ENCODE measurements at regions not wholly inside any gene's neighbourhood (a gene's known extent, or its start where the extent isn't known, plus 50 kb on each side); places are given as distances from the start of the nearest gene placed in this dataset.

DNA sequence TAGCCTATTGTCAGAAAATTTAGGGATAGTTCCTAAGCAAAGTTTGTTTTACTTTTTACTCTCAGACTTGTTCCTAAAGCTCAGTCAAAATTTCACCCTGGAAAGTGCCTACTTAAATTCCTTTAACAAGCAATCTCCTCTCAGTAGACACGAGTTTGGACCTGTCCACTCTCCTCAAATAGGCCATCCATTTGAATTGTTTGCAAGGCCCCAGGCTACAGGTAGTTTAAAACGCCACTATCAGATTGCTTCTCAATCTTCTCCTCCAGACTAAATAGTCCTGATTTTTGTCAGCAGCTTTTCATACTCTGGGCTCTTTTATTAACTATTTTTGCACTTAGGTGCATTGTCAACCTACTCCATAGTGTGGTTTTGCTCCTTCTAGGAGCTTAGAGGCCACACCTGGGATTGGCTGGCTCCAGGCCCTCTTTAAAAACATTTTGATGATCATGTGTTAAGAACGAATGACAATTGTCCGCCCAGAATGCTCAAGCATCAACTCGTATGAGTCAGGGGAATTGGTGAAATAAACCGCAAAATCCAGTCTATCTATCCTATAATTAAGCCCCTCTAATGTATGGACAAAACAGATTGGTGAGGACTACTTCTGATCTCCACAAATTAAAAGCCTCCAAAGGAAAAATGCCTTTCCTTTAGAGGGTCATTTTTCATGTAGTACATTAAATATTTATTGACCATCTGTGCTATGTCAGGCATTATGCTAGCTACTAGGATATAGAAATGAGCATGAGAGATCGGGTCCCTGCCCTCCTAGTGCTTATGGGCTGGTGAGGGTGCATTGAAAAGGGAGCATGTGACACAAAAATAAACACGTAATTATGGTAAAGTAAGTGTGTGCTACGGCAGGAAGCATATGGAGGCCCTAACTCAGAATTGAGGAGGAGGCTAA lies 333.8 kb upstream of the TNP1 start:
- no peaks in the 10 kb centered on the region for H3K79me2 ChIP-seq (ENCODE audit: insufficient read depth, low read length)
- ChIA-PET POLR2A (no interaction called here), CTCF (ENCODE audit: low intra/inter-chr PET ratio, low total read pairs) (no interaction called here)
- H3K4me1 ChIP-seq (ENCODE audit: insufficient read depth, low read length) = no peaks in the 10 kb centered on the region
- no peak overlapping the region for H3K9ac ChIP-seq (ENCODE audit: insufficient read depth, low read depth, low read length)
- 0 out of 2 replicates have a peak, but pooled peaks cover 4% of the 10 kb centered on the region for H3K9me3 ChIP-seq (ENCODE audit: low read length)
- no peak overlapping the region for H3K27ac ChIP-seq (ENCODE audit: extremely low read length, insufficient read depth, low read length)
- H2AFZ ChIP-seq (ENCODE audit: low read length) = no peak overlapping the region
- in situ Hi-C loops (cut with HindIII; ENCODE audit: extremely low pct_ligation_motif_present, low pct_unique_long_range_greater_than_20kb) = no loop called here
- intact Hi-C loops (cut with micrococcal nuclease; ENCODE audit: unreplicated experiment) = no loop called here
- H3K27me3 ChIP-seq (ENCODE audit: control insufficient read depth in 1 of 2, insufficient read depth in 2 of 2, low read length in 2 of 2) = no peaks in the 10 kb centered on the region; a peak in 1 of 5 replicates
- ATAC-seq (no peak), DNase-seq (ENCODE audit: low spot score) (no peak), FAIRE-seq (no peak)
- 1% methylated on average over 9 of the region's 9 CpGs for WGBS (ENCODE audit: low lambda C conversion rate)
- H3K36me3 ChIP-seq (replicated peaks in 1 of 2; ENCODE audit: control insufficient read depth in 1 of 2, insufficient read depth in 2 of 2, low read length in 2 of 2) = no peaks in the 10 kb centered on the region
- H3K4me3 ChIP-seq (replicated peaks in 1 of 3; ENCODE audit: insufficient read depth in 1 of 3, low read depth in 2 of 3, low read length in 3 of 3) = no peak overlapping the region
- H4K20me1 ChIP-seq (ENCODE audit: insufficient read depth, low read length) = no peaks in the 10 kb centered on the region
- BruUV-seq (replicated peaks) = no TSS peak
- TF ChIP-seq ZNF207 (IDR thresholded peaks at IDR 0.05; ENCODE audit: borderline replicate concordance) (no peak), ATF5 (CRISPR knock-in tag; IDR thresholded peaks at IDR 0.05; ENCODE audit: low read depth) (no peak), FOXJ3 (CRISPR knock-in tag; IDR thresholded peaks at IDR 0.05; ENCODE audit: borderline replicate concordance) (no peak), HES4 (CRISPR knock-in tag; IDR thresholded peaks at IDR 0.05; ENCODE audit: borderline replicate concordance) (no peak), HOXD1 (CRISPR knock-in tag; IDR thresholded peaks at IDR 0.05) (no peak), NCOA2 (CRISPR knock-in tag; IDR thresholded peaks at IDR 0.05) (no peak), ZBTB7A (CRISPR knock-in tag; IDR thresholded peaks at IDR 0.05) (no peak), SMARCE1 (IDR thresholded peaks at IDR 0.05; ENCODE audit: borderline replicate concordance) (no peak)
- TF ChIP-seq, protein P1, sequence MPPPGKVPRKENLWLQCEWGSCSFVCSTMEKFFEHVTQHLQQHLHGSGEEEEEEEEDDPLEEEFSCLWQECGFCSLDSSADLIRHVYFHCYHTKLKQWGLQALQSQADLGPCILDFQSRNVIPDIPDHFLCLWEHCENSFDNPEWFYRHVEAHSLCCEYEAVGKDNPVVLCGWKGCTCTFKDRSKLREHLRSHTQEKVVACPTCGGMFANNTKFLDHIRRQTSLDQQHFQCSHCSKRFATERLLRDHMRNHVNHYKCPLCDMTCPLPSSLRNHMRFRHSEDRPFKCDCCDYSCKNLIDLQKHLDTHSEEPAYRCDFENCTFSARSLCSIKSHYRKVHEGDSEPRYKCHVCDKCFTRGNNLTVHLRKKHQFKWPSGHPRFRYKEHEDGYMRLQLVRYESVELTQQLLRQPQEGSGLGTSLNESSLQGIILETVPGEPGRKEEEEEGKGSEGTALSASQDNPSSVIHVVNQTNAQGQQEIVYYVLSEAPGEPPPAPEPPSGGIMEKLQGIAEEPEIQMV (CRISPR knock-in tag; IDR thresholded peaks at IDR 0.05; ENCODE audit: low read depth) = no peak
- TF ChIP-seq, protein P2, sequence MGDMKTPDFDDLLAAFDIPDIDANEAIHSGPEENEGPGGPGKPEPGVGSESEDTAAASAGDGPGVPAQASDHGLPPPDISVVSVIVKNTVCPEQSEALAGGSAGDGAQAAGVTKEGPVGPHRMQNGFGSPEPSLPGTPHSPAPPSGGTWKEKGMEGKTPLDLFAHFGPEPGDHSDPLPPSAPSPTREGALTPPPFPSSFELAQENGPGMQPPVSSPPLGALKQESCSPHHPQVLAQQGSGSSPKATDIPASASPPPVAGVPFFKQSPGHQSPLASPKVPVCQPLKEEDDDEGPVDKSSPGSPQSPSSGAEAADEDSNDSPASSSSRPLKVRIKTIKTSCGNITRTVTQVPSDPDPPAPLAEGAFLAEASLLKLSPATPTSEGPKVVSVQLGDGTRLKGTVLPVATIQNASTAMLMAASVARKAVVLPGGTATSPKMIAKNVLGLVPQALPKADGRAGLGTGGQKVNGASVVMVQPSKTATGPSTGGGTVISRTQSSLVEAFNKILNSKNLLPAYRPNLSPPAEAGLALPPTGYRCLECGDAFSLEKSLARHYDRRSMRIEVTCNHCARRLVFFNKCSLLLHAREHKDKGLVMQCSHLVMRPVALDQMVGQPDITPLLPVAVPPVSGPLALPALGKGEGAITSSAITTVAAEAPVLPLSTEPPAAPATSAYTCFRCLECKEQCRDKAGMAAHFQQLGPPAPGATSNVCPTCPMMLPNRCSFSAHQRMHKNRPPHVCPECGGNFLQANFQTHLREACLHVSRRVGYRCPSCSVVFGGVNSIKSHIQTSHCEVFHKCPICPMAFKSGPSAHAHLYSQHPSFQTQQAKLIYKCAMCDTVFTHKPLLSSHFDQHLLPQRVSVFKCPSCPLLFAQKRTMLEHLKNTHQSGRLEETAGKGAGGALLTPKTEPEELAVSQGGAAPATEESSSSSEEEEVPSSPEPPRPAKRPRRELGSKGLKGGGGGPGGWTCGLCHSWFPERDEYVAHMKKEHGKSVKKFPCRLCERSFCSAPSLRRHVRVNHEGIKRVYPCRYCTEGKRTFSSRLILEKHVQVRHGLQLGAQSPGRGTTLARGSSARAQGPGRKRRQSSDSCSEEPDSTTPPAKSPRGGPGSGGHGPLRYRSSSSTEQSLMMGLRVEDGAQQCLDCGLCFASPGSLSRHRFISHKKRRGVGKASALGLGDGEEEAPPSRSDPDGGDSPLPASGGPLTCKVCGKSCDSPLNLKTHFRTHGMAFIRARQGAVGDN (CRISPR knock-in tag; IDR thresholded peaks at IDR 0.05) = no peak
- TF ChIP-seq, protein P3, sequence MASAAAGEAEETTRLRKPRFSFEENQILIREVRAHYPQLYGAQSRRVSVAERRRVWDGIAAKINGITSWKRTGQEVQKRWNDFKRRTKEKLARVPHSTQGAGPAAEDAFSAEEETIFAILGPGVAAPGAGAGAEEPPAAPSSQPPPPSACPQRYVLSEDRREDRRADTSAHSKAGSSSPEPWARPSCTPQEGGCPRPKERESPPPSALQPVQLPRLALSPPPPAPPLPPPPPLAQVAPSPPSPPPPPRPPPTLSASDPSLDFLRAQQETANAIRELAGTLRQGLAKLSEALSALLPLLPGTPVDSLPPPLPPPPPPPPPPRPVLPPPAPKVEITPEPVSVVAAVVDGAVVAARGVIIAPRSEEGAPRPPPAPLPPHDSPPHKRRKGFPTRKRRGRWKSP (CRISPR knock-in tag; IDR thresholded peaks at IDR 0.05) = no peak
- TF ChIP-seq, protein P4, sequence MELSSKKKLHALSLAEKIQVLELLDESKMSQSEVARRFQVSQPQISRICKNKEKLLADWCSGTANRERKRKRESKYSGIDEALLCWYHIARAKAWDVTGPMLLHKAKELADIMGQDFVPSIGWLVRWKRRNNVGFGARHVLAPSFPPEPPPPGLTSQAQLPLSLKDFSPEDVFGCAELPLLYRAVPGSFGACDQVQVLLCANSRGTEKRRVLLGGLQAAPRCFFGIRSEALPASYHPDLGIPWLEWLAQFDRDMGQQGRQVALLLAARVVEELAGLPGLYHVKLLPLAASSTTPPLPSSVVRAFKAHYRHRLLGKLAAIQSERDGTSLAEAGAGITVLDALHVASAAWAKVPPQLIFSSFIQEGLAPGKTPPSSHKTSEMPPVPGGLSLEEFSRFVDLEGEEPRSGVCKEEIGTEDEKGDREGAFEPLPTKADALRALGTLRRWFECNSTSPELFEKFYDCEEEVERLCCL (CRISPR knock-in tag; IDR thresholded peaks at IDR 0.05; ENCODE audit: borderline replicate concordance) = no peak
- H3K4me2 ChIP-seq (ENCODE audit: low read depth, low read length) = no peak overlapping the region
